ENCODE measurements at regions not wholly inside any gene's neighbourhood (a gene's known extent, or its start where the extent isn't known, plus 50 kb on each side); places are given as distances from the start of the nearest gene placed in this dataset.

DNA sequence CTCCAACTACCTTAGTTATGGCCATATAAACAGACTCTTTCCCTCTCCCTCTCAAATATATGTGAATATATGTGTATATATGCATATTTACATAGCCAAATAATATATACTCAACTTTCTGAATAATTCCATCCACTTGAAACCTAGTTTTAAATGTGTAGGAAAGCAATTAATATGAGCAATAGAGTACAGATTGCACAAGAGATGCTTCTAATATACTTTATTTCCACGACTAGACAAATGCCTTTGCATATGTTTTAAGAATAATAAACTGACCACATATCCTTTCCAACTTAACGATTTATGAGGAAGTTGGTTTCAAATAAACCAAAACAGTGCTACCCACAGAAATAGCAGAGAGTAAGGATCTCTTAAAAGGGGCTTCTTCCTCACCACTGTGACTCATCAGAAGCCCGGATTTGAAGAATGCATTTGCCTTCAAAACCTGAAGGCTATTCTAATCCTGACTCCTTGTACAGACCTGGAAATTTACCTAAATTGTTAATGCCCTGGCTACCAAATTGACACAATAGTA is 266.3 kb downstream of the AHR start:
- Histone ChIP-seq H3K9ac (ENCODE audit: insufficient read depth, low read depth, low read length) (no peak overlapping the region), H3K9me3 (ENCODE audit: low read length) (no peaks in the 10 kb centered on the region), H4K20me1 (ENCODE audit: insufficient read depth, low read length) (no peaks in the 10 kb centered on the region), H3K27me3 (ENCODE audit: control insufficient read depth in 1 of 2, insufficient read depth in 2 of 2, low read length in 2 of 2) (no peaks in the 10 kb centered on the region), H3K4me3 (replicated peaks in 1 of 3; ENCODE audit: insufficient read depth in 1 of 3, low read depth in 2 of 3, low read length in 3 of 3) (no peak overlapping the region), H3K79me2 (ENCODE audit: insufficient read depth, low read length) (no peaks in the 10 kb centered on the region), H2AFZ (ENCODE audit: low read length) (no peak overlapping the region), H3K4me2 (ENCODE audit: low read depth, low read length) (no peak overlapping the region), H3K36me3 (replicated peaks in 1 of 2; ENCODE audit: control insufficient read depth in 1 of 2, insufficient read depth in 2 of 2, low read length in 2 of 2) (no peaks in the 10 kb centered on the region), H3K27ac (ENCODE audit: extremely low read length, insufficient read depth, low read length) (no peak overlapping the region), H3K4me1 (ENCODE audit: insufficient read depth, low read length) (no peaks in the 10 kb centered on the region)
- TF ChIP-seq, protein P1, sequence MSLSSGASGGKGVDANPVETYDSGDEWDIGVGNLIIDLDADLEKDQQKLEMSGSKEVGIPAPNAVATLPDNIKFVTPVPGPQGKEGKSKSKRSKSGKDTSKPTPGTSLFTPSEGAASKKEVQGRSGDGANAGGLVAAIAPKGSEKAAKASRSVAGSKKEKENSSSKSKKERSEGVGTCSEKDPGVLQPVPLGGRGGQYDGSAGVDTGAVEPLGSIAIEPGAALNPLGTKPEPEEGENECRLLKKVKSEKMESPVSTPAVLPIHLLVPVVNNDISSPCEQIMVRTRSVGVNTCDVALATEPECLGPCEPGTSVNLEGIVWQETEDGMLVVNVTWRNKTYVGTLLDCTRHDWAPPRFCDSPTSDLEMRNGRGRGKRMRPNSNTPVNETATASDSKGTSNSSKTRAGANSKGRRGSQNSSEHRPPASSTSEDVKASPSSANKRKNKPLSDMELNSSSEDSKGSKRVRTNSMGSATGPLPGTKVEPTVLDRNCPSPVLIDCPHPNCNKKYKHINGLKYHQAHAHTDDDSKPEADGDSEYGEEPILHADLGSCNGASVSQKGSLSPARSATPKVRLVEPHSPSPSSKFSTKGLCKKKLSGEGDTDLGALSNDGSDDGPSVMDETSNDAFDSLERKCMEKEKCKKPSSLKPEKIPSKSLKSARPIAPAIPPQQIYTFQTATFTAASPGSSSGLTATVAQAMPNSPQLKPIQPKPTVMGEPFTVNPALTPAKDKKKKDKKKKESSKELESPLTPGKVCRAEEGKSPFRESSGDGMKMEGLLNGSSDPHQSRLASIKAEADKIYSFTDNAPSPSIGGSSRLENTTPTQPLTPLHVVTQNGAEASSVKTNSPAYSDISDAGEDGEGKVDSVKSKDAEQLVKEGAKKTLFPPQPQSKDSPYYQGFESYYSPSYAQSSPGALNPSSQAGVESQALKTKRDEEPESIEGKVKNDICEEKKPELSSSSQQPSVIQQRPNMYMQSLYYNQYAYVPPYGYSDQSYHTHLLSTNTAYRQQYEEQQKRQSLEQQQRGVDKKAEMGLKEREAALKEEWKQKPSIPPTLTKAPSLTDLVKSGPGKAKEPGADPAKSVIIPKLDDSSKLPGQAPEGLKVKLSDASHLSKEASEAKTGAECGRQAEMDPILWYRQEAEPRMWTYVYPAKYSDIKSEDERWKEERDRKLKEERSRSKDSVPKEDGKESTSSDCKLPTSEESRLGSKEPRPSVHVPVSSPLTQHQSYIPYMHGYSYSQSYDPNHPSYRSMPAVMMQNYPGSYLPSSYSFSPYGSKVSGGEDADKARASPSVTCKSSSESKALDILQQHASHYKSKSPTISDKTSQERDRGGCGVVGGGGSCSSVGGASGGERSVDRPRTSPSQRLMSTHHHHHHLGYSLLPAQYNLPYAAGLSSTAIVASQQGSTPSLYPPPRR (CRISPR knock-in tag; IDR thresholded peaks at IDR 0.05; ENCODE audit: borderline replicate concordance): no peak
- TF ChIP-seq HOXA7 (CRISPR knock-in tag; IDR thresholded peaks at IDR 0.05) (no peak), ZNF530 (CRISPR knock-in tag; IDR thresholded peaks at IDR 0.05; ENCODE audit: low read depth) (no peak), ZNF557 (CRISPR knock-in tag; IDR thresholded peaks at IDR 0.05) (no peak), ZNF75D (CRISPR knock-in tag; IDR thresholded peaks at IDR 0.05; ENCODE audit: borderline replicate concordance) (no peak)
- in situ Hi-C loops (cut with HindIII; ENCODE audit: extremely low pct_ligation_motif_present, low pct_unique_long_range_greater_than_20kb) (no loop called here), intact Hi-C loops (cut with micrococcal nuclease; ENCODE audit: unreplicated experiment) (no loop called here)
- ChIA-PET POLR2A (no interaction called here), CTCF (ENCODE audit: low intra/inter-chr PET ratio, low total read pairs) (no interaction called here)
- DNase-seq (ENCODE audit: low spot score): no peak
- no peak for ATAC-seq
- FAIRE-seq: no peak
- WGBS (ENCODE audit: low lambda C conversion rate): 0% methylated on average over 3 of the region's 3 CpGs
- no TSS peak for BruUV-seq (replicated peaks)

Measured in HepG2 (cell line).